HCT116 (cell line): ENCODE measurements at regions not wholly inside any gene's neighbourhood (a gene's known extent, or its start where the extent isn't known, plus 50 kb on each side); places are given as distances from the start of the nearest gene placed in this dataset.

Experiments used
- ATAC-seq: fragments of 200-7000 bp; cut with Tn5 transposase; 2 replicates; pipeline ENCODE4 v1.9.1; 2020; ENCODE audit warnings: mild to moderate bottlenecking, moderate library complexity
- BruUV-seq: library from RNA; stranded (reverse); fragments of 400-500 nt; replicated peaks from 2 replicates; lab custom pipeline; 2021; lab: Mats Ljungman, UMichigan
- CTCF ChIA-PET: fragments of 300-600 bp; sonication (Branson Sonifier 250); formaldehyde crosslinking; loops from one replicate; lab custom pipeline; 2021; ENCODE audit warnings: antibody characterized with exemption; lab: Charles Lee
- POLR2A ChIA-PET: fragments of 300-600, 350-600 bp; sonication (Branson Sonifier 250); formaldehyde crosslinking; loops from one replicate; lab custom pipeline; 2021; ENCODE audit warnings: antibody characterized with exemption; lab: Charles Lee
- RAD21 ChIA-PET, 2 experiments: fragments of 300-600 bp; sonication (Branson Sonifier 250); formaldehyde crosslinking; loops; one replicate each; lab custom pipeline; 2023; ENCODE audit warnings: low total read pairs in 2 of 2; ENCODE audit not compliant: uncharacterized antibody in 2 of 2, unreplicated experiment in 2 of 2, low non-redundant PET in 1 of 2; lab: Charles Lee
- DNase-seq: peaks from one replicate; pipeline ENCODE4 v3.0.0-alpha.2; 2010; ENCODE audit warnings: low read depth, low spot score
- H2AFZ ChIP-seq: fragments of 200-600 bp; shearing (Covaris generic), sonication (generic); 2 replicates; pipeline ENCODE4 v1.6.1; 2017; ENCODE audit warnings: low read depth, mixed run types, mixed read lengths, antibody characterized with exemption, low read length; ENCODE audit not compliant: poor library complexity, severe bottlenecking
- H3K27ac ChIP-seq: 2 replicates; pipeline ENCODE4 v1.5.1; 2012; ENCODE audit warnings: low read depth, low read length
- H3K27me3 ChIP-seq: fragments of 200-600 bp; sonication (generic); 2 replicates; pipeline ENCODE4 v1.6.1; 2016; ENCODE audit warnings: mixed run types, low read length, mixed read lengths; ENCODE audit not compliant: insufficient read depth
- H3K36me3 ChIP-seq, 2 experiments: fragments of 200-500 bp in 1 of 2; fragments of 200-600 bp in 1 of 2; sonication (Bioruptor generic) in 1 of 2; sonication (generic) in 1 of 2; 2 replicates each; pipeline versions ENCODE4 v1.5.1 to v1.6.1; 2014 to 2016; ENCODE audit warnings: low read length in 2 of 2, inconsistent platforms in 1 of 2, mixed read lengths in 1 of 2, mixed run types in 1 of 2; ENCODE audit not compliant: insufficient read depth in 2 of 2, control insufficient read depth in 1 of 2
- H3K4me1 ChIP-seq, 2 experiments: fragments of 200-600 bp in 1 of 2; sonication (generic) in 1 of 2; 2 replicates each; pipeline versions ENCODE4 v1.5.1 to v1.6.1; 2012 to 2017; ENCODE audit warnings: low read length in 2 of 2, inconsistent platforms in 1 of 2, mild to moderate bottlenecking in 1 of 2, mixed read lengths in 1 of 2, mixed run types in 1 of 2, moderate library complexity in 1 of 2; ENCODE audit not compliant: insufficient read depth in 2 of 2, control insufficient read depth in 1 of 2
- H3K4me2 ChIP-seq: fragments of 200-600 bp; sonication (generic); 2 replicates; pipeline ENCODE4 v1.6.1; 2017; ENCODE audit warnings: mixed run types, low read length, mixed read lengths
- H3K4me3 ChIP-seq, 2 experiments: fragments of 200-600 bp in 1 of 2; sonication (generic) in 1 of 2; replicated peaks in 1 of 2; 2 replicates each; pipeline ENCODE4 v1.5.1; 2011 to 2016; ENCODE audit warnings: low read length in 2 of 2, control low read depth in 1 of 2, low read depth in 1 of 2, mild to moderate bottlenecking in 1 of 2, mixed read lengths in 1 of 2, mixed run types in 1 of 2
- H3K79me2 ChIP-seq: fragments of 200-600 bp; sonication (generic); 2 replicates; pipeline ENCODE4 v1.6.1; 2017; ENCODE audit warnings: mild to moderate bottlenecking, mixed run types, low read length, moderate library complexity, mixed read lengths; ENCODE audit not compliant: insufficient read depth
- H3K9ac ChIP-seq: fragments of 200-600 bp; sonication (generic); 2 replicates; pipeline ENCODE4 v1.6.1; 2016; ENCODE audit warnings: low read length, mixed read lengths
- H3K9me2 ChIP-seq: fragments of 200-600 bp; sonication (generic), shearing (Covaris generic); 2 replicates; pipeline ENCODE4 v1.6.1; 2017; ENCODE audit warnings: mixed run types, mild to moderate bottlenecking, moderate library complexity; ENCODE audit not compliant: insufficient read depth
- H3K9me3 ChIP-seq, 2 experiments: fragments of 200-500 bp in 1 of 2; fragments of 200-600 bp in 1 of 2; sonication (Bioruptor generic) in 1 of 2; sonication (generic) in 1 of 2; 2 replicates each; pipeline ENCODE4 v1.6.1; 2014 to 2017; ENCODE audit warnings: low read length in 2 of 2, mixed read lengths in 2 of 2, inconsistent platforms in 1 of 2, low read depth in 1 of 2, mild to moderate bottlenecking in 1 of 2, mixed run types in 1 of 2, moderate library complexity in 1 of 2; ENCODE audit not compliant: control insufficient read depth in 1 of 2, insufficient read depth in 1 of 2
- H4K20me1 ChIP-seq: fragments of 200-600 bp; sonication (generic), shearing (Covaris generic); 2 replicates; pipeline ENCODE4 v1.6.1; 2017; ENCODE audit warnings: mixed run types, mild to moderate bottlenecking, moderate library complexity; ENCODE audit not compliant: insufficient read depth
- CBX3 ChIP-seq: IDR thresholded peaks from 2 replicates; pipeline ENCODE4 v1.6.1; 2012; ENCODE audit warnings: low read depth
- CEBPB ChIP-seq: IDR thresholded peaks from 2 replicates; pipeline ENCODE4 v1.6.1; 2012; ENCODE audit warnings: low read depth
- ELF1 ChIP-seq: IDR thresholded peaks from 2 replicates; pipeline ENCODE4 v1.6.1; 2012; ENCODE audit warnings: low read depth, borderline replicate concordance
- EZH2 ChIP-seq: fragments of 200-600 bp; sonication (generic); IDR thresholded peaks from 2 replicates; pipeline ENCODE4 v1.6.1; 2017; ENCODE audit warnings: antibody characterized with exemption, mixed run types
- JUND ChIP-seq: IDR thresholded peaks from 2 replicates; pipeline ENCODE4 v1.6.1; 2012
- RAD21 ChIP-seq: IDR thresholded peaks from 2 replicates; pipeline ENCODE4 v1.6.1; 2012; ENCODE audit warnings: low read depth, mild to moderate bottlenecking
- SIN3A ChIP-seq: IDR thresholded peaks from 2 replicates; pipeline ENCODE4 v1.6.1; 2012; ENCODE audit warnings: low read depth
- SP1 ChIP-seq: IDR thresholded peaks from 2 replicates; pipeline ENCODE4 v1.6.1; 2012; ENCODE audit warnings: low read depth
- TCF7L2 ChIP-seq: IDR thresholded peaks from 2 replicates; pipeline ENCODE4 v1.7.0; 2011; ENCODE audit warnings: borderline replicate concordance, inconsistent platforms; ENCODE audit not compliant: insufficient read depth, insufficient read length; ENCODE audit errors: extremely low read depth
- ZFX ChIP-seq: fragments of 450-650 bp; IDR thresholded peaks from 2 replicates; pipeline ENCODE4 v1.6.1; 2017
- ZNF274 ChIP-seq: fragments of 200-500 bp; sonication (Bioruptor generic); IDR thresholded peaks from 2 replicates; pipeline ENCODE4 v1.6.1; 2014; ENCODE audit warnings: mild to moderate bottlenecking, low read depth, low read length, inconsistent platforms
- intact Hi-C: fragments of 100-400 bp; cut with micrococcal nuclease; formaldehyde crosslinking; loops from 2 replicates; pipeline ENCODE4 v1.10.0; 2022
- TF ChIP-seq, protein P1 (sequence below): IDR thresholded peaks from 2 replicates; pipeline ENCODE4 v1.6.1; 2012
- TF ChIP-seq, protein P2 (sequence below): IDR thresholded peaks from 2 replicates; pipeline ENCODE4 v1.6.1; 2012
- TF ChIP-seq, protein P3 (sequence below): IDR thresholded peaks from 2 replicates; pipeline ENCODE4 v1.6.1; 2011; ENCODE audit warnings: mild to moderate bottlenecking, low read length, moderate library complexity; ENCODE audit not compliant: insufficient replicate concordance; ENCODE audit errors: extremely low read depth

GRCh38 chr1:96361271-96361856 lies 360.2 kb upstream of the PTBP2 start:
- H3K79me2 ChIP-seq = no peaks in the 10 kb centered on the region
- no peak overlapping the region for H3K27ac ChIP-seq
- H3K4me3 ChIP-seq = no peak overlapping the region
- no peak for ATAC-seq
- peaks cover 32 to 48% of the 10 kb centered on the region in 2 experiments for H3K4me1 ChIP-seq
- intact Hi-C loops = no loop called here
- no peak overlapping the region for H2AFZ ChIP-seq
- RAD21 ChIA-PET = no interaction called here
- DNase-seq = no peak
- no peaks in the 10 kb centered on the region for H3K9me3 ChIP-seq
- no peaks in the 10 kb centered on the region for H3K9me2 ChIP-seq
- no peak overlapping the region; the same call in 1 of the 2 replicates for H3K4me2 ChIP-seq
- no peaks in the 10 kb centered on the region for H4K20me1 ChIP-seq
- H3K27me3 ChIP-seq = peaks cover 4% of the 10 kb centered on the region; the same call in 1 of the 2 replicates
- TF ChIP-seq JUND (no peak), RAD21 (no peak), ELF1 (no peak), SP1 (no peak), CEBPB (no peak), ZFX (no peak)
- TF ChIP-seq, protein P1, sequence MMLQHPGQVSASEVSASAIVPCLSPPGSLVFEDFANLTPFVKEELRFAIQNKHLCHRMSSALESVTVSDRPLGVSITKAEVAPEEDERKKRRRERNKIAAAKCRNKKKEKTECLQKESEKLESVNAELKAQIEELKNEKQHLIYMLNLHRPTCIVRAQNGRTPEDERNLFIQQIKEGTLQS = no peak
- TF ChIP-seq, protein P2, sequence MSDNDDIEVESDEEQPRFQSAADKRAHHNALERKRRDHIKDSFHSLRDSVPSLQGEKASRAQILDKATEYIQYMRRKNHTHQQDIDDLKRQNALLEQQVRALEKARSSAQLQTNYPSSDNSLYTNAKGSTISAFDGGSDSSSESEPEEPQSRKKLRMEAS = no peak
- no TSS peak for BruUV-seq
- POLR2A ChIA-PET = no interaction called here
- CTCF ChIA-PET = no interaction called here
- no peak overlapping the region for H3K9ac ChIP-seq
- H3K36me3 ChIP-seq = no peaks in the 10 kb centered on the region

GRCh38 chr1:96361961-96362360 lies 359.6 kb upstream of the PTBP2 start:
- Histone ChIP-seq H3K9ac (no peak overlapping the region; the same call in 1 of the 2 replicates), H3K4me2 (peak overlapping the region; percentile 52), H3K9me3 (no peaks in the 10 kb centered on the region), H3K36me3 (no peaks in the 10 kb centered on the region), H3K4me1 (peaks cover 32 to 45% of the 10 kb centered on the region in 2 experiments), H3K9me2 (no peaks in the 10 kb centered on the region)
- ATAC-seq (no peak), DNase-seq (no peak)
- ChIA-PET RAD21 (no interaction called here), CTCF (interaction anchor here (1.3 kb wide), 1 partner anchor 126 kb away, joined by 4 read pairs; no protein-coding TSS in a partner anchor), POLR2A (no interaction called here)
- intact Hi-C loops = no loop called here
- TF ChIP-seq, protein P2 = no peak
- TF ChIP-seq RAD21 (no peak), SIN3A (no peak), ELF1 (no peak), EZH2 (no peak), TCF7L2 (no peak), CEBPB (no peak), JUND (no peak), ZNF274 (no peak), SP1 (no peak), CBX3 (no peak)
- TF ChIP-seq, protein P3, sequence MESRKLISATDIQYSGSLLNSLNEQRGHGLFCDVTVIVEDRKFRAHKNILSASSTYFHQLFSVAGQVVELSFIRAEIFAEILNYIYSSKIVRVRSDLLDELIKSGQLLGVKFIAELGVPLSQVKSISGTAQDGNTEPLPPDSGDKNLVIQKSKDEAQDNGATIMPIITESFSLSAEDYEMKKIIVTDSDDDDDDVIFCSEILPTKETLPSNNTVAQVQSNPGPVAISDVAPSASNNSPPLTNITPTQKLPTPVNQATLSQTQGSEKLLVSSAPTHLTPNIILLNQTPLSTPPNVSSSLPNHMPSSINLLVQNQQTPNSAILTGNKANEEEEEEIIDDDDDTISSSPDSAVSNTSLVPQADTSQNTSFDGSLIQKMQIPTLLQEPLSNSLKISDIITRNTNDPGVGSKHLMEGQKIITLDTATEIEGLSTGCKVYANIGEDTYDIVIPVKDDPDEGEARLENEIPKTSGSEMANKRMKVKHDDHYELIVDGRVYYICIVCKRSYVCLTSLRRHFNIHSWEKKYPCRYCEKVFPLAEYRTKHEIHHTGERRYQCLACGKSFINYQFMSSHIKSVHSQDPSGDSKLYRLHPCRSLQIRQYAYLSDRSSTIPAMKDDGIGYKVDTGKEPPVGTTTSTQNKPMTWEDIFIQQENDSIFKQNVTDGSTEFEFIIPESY = no peak
- TF ChIP-seq, all 23 proteins: peak for 0
- H3K27ac ChIP-seq = no peak overlapping the region
- H3K79me2 ChIP-seq = no peaks in the 10 kb centered on the region
- no TSS peak for BruUV-seq
- peak overlapping the region; percentile 29 for H2AFZ ChIP-seq
- no peak overlapping the region for H3K4me3 ChIP-seq
- peaks cover 4% of the 10 kb centered on the region; the same call in 1 of the 2 replicates for H3K27me3 ChIP-seq
- no peaks in the 10 kb centered on the region for H4K20me1 ChIP-seq
